ENCODE measurements at regions not wholly inside any gene's neighbourhood (a gene's known extent, or its start where the extent isn't known, plus 50 kb on each side); places are given as distances from the start of the nearest gene placed in this dataset.

DNA sequence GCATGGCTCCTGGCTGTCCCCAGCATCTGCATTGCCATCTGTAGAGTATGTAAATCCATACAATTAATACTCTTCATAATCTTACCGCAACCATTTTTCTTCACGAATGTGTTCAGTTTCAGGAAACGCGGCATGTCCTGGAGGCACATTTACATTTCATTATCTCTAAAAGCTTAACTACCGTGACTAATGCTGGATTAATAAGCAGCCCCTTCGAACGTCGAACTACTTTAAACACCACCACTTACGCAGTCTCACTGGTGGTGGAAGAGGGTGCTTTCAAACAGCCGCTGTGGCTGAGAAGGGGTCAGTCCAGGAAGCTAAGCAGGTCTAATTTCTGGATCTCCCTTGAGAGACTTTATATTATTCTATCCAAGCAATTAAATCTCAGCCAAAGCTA lies 85.6 kb downstream of the C5orf15 start:
- intact Hi-C loops (cut with DNase I): no loop called here

DNA sequence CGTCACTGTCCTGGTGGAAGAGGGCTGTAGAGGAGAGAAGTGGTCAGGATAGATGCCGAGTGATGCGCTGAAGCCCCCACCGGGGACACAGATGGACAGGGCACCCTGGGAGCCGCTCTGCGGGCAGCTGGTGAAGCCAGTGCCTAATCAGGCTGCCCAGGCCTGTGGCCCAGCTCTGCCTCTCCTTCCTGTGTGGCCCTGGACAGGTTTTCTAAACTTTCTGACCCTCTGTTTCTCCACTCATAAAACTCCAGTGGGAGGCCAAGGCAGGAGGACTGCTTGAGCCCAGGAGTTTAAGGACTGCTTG lies 86.1 kb downstream of the C5orf15 start:
- no peak for DNase-seq (ENCODE audit: low spot score)
- intact Hi-C loops (cut with DNase I): no loop called here

More for the DNA sequence above, 85.6 kb downstream of the C5orf15 start:
- DNase-seq (ENCODE audit: low spot score): no peak

DNA sequence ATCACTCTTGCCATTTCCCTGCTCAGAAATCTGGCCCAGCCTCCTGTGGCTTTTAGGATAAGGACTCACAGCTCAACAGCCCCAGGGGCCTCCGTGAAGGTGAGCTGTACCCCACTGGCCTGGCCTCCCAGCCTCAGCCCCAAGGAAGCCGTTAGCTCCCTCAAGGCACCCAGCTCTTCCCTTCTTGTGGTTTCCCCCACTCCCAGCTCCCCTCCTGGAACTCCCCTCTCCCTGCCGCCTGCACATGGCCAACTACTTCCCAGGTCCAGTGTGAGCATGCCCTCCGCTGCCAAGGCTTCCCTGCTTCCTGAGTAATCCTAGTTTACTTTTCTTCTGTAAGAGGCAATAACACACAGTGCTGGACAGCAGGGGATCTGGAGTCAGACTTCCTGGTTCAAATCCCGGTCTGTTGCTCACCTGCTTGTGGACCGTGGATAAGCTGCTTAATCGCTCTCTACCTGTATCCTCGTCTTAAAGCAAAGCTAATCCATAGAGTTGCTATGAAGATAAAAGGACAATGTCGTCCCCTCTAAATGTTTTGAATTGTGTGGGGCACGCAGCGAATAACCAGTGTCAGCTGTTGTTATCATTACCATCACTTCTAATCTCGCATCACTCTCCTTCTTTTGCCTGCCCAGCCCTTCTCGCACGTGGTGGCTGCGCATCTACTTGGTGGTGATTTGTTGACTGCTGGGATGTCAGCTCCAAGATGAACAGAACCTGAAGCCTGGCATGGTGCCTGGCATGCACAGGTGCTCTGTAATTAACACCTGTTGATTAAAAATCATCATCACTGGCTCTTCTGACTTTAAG lies 86.6 kb downstream of the C5orf15 start:
- no peak for DNase-seq (ENCODE audit: low spot score)
- intact Hi-C loops (cut with DNase I): no loop called here

DNA sequence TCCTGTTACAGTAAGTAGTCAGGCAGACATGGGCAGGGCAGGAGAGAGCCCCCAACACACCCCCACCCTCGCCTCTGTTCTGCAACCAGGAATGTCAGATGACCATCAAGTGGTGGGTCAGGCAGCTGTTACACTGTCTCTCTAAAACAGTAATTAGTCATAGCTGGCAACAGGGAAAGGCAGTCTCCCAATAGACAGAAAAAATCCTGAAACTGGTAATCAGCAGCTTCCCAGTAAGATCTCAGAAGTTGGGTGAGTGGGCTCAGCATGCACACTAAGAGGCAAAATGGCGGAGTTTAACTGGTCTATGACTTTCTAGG lies 90.2 kb downstream of the C5orf15 start:
- DNase-seq (ENCODE audit: low spot score): no peak
- intact Hi-C loops (cut with DNase I): no loop called here

DNA sequence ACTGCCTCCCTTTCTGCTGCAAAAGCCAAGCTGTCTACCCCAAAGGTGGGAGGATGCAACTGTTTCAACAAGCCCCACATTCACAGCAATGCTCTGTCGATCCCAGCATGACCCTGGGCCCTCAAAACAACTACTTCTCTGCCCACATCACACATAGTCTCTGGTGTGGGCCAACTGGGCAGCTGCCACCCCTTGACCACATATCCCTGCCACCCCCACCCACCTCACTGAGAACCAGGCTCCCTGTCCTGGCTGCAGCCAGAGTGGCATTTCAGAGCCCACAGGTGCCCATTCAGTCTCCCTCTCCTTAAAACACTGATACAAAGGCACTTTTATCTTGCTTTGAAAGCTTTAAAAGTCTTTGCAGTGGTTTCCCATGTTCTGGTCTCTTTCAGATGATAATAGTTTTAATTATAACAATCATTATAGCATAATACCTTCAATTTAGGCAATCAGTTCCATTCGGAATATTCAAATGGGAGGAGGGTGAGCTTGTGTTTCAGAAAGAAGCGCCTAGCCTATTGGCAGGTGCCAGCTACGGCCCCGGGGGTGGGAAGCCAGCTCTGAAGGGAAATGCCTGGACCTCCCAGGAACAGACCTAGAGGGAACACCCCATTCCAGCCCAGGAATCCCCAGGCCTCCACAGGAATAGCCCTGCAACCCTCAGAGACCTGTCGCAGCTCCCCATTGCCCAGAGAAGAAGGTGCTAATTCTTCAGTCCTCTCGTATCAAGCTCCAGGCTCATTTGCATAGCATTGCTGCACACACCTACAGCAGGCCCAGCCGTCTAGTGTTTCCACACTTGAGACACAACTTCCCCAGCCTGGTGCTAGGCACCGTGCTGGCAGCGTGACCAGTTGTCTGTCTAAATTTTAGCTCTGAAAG lies 90.8 kb downstream of the C5orf15 start:
- intact Hi-C loops (cut with DNase I): no loop called here
- no peak for DNase-seq (ENCODE audit: low spot score)

DNA sequence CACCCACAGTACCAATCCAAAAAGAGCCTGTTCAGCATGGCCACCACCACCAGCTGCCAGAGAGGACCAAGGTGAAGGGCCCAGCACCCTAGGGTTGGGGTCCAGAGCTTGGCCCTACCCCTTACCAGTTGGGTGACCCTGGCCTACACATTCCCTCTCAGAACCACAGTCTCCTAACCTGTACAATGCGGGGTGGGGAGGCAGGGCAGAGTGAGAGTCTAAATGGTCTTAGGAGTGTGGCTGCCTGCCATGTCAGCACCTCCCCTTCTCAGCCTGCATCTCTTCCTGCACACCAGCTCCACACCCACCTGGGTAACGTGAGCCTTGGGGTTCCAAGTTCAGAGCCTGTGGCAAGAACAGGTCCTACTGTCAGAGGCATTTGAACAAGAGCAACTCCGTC lies 92.2 kb downstream of the C5orf15 start:
- intact Hi-C loops (cut with DNase I): no loop called here
- no peak for DNase-seq (ENCODE audit: low spot score)

DNA sequence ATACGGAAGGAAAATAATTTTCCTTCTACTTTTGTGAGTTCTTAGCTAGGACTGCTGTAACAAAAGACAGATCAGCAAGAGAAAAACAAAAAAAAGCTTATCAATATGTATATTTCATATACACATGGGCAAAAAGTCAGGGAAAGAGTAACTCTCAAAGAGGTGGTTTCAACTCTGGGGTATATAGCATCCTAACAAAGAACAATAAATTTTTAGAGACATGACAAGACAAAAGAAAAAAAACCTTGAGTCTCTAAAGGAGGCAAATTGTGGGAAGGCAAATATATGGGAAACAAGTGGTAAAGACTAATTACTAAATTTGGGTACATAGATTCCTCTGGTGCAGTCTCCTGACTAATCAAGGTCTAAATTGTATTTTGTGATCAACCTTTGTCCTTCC lies 93.2 kb downstream of the C5orf15 start:
- no peak for DNase-seq (ENCODE audit: low spot score)
- intact Hi-C loops (cut with DNase I): no loop called here

DNA sequence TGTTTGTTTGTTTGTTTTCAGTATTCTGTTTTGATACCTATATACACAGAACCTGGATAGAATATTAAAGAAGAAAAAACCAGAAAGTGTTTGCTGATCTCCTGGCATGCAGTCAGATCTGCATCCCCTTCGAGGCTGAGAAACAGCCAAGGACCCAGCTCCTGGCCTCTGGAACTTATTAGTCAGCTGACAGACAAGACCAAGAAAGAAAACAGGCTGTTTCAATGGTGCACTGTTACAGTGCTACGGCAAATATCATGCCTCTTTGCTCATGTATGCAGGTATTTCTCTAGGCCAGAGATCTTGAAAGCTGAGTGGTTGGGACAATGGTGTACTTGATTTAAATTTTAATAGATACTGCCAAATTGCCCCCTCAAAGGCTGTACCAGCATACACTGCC lies 95.0 kb downstream of the C5orf15 start:
- intact Hi-C loops (cut with DNase I): no loop called here

DNA sequence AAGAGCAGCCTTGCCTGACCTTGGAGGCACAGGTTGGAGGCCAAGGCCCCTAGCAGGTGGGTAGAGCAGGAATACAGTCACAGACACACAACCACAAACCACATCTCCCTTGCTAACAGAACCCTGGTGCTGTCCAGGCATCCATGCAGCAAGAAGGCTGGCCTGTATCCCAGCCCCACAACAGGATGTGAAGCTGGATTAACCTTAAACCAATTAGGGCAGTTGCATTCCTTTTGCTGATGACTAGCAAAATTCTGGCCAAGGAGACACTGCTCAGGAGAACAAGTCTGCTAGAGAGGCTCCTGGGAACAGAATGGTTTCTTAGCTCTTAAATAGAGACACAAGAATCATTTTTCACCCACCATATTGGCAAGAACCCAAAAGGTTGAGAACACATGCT lies 97.8 kb downstream of the C5orf15 start:
- intact Hi-C loops (cut with DNase I): no loop called here
- DNase-seq (ENCODE audit: low spot score): no peak

More for the DNA sequence above, 95.0 kb downstream of the C5orf15 start:
- no peak for DNase-seq (ENCODE audit: low spot score)

DNA sequence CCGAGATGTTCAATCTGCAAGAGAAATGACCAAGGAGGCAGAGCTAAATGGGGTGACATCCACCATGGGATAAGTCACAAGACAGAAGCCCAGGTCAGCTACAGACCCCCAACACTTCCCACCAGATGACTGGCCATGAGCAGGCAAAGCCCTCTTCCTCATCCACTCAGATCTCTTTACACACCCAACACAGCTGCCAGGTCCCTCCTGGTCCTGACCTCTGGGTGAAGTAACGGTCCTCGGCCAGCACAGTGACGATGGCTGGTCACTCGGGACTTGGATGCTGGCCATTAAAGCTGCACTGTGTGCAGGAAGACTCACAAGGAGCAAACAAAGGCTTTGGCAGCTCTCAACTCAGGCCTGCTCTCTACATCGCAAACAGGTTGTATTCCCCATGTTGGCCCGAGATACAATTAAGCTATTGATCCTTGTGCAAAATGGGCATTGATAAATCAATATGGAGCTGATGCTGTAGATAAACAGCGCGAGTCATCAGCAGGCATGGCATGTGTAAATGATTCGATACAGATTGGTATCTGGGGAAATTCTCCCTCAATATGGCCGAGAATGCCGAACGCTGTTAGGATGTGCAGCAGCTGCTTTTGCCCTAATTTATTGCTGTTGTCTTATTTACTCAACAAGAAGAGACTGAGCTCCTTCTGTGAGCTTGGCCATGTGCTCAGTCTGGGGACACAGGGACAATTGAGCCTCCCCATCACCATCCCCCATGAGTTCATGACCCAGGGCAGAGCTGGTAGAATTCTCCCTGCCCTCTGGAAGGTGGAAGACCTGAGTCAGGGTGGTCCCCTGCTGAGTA lies 98.7 kb downstream of the C5orf15 start:
- intact Hi-C loops (cut with DNase I): loop anchor here (5.0 to 10.0 kb wide), 4 partner anchors 97 to 755 kb away; no protein-coding TSS in a partner anchor
- no peak for DNase-seq (ENCODE audit: low spot score)

DNA sequence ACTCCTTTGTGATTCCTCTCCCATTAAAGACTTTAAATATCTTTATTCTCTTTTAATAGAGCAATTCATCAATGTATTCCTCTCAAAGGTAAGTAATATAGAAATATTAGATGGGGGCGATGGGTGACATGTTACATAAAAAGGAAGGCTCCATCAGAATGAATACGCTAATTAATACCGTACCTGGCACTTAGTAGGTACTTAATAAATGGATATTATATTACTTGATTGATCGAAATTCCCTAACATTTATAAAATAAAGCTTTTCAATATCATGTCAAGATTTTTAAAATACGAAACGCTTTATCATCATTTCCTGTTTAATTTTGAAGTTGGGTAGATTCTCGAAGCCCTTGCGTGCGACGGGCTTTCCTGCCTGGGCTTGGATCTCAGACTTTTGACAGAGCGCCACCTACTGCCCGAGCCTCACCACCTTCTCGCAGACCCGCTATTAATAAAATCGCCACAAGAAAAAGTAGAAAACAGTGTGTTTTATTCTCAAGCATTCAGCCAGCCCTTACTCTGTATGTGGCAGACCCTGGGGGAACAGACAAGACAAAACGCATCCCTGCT lies 99.4 kb downstream of the C5orf15 start:
- intact Hi-C loops (cut with DNase I): loop anchor here (5.0 to 10.0 kb wide), 4 partner anchors 97 to 754 kb away; no protein-coding TSS in a partner anchor

DNA sequence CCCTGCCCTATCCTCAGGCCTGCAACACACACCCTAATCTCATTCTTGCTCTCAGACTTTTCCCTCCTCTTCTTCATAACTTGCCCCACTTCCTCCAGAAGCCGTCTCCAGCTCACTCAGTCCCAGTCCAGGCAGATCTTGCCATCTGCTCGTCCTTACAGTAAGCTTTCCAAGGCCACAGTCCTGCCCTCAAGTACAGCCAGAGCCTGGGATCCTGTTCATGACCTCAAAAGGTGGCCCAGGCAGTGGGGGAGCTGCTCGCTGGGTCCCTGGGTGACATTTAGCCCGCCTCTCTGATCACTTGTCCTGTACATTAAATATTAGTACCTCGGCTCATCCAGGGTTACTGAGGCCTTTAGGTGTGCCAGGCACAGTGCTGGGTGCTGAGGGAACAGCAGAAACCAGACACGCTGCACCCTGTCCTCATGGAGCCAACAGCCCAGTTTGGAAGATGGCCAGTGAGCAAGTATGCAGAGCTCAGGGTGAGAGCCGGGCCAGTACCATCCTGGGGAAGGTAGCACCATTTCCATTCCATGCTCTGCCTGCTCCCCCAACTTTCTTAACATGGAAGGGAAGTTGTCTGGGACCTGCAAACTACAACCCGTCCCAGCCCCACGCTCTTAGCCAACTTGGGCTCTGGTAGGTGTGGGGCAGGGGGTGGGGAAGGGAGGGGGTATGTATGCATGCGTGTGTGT lies 100.4 kb downstream of the C5orf15 start:
- DNase-seq (ENCODE audit: low spot score): no peak
- intact Hi-C loops (cut with DNase I): loop anchor here (5.0 to 10.0 kb wide), 4 partner anchors 96 to 753 kb away; no protein-coding TSS in a partner anchor

More for the DNA sequence above, 99.4 kb downstream of the C5orf15 start:
- no peak for DNase-seq (ENCODE audit: low spot score)

DNA sequence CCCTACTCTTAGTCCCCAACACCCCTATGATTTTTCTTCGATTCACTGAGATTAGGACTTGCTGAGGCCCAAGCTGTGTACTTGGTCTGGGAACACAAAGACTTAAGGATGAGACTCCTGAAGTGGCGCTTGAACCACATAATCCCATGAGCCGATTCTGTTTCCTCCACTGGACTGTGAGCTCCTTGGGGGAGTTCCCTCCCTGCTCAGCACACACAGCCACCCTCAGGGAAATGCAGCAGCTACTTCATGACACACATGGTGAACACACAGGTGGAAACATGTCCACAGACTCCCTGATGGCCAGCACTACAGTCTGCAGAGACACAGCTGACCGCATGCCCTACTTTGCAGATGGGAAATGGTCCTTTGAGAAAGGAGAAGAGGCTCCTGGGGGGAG lies 101.1 kb downstream of the C5orf15 start:
- intact Hi-C loops (cut with DNase I): loop anchor here (5.0 to 10.0 kb wide), 4 partner anchors 95 to 753 kb away; no protein-coding TSS in a partner anchor
- DNase-seq (ENCODE audit: low spot score): no peak

DNA sequence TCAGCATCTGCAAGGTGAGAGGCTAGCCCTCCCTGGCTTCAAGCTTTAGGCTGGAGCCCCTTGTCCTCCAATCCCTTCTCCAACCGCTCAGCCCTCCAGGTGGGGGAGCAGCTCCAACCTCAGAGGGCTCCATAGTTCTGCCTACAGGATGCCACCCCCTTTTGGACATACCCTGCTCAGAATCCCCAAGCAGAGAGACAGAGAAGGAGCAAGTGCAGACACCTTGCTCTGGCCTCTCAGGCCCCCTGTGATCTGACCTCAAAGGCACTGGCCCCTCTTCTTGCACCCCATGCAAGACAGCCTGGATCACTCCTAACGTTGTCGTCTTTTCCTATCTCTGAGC lies 101.6 kb downstream of the C5orf15 start:
- intact Hi-C loops (cut with DNase I): loop anchor here (5.0 to 10.0 kb wide), 4 partner anchors 95 to 752 kb away; no protein-coding TSS in a partner anchor
- DNase-seq (ENCODE audit: low spot score): no peak

DNA sequence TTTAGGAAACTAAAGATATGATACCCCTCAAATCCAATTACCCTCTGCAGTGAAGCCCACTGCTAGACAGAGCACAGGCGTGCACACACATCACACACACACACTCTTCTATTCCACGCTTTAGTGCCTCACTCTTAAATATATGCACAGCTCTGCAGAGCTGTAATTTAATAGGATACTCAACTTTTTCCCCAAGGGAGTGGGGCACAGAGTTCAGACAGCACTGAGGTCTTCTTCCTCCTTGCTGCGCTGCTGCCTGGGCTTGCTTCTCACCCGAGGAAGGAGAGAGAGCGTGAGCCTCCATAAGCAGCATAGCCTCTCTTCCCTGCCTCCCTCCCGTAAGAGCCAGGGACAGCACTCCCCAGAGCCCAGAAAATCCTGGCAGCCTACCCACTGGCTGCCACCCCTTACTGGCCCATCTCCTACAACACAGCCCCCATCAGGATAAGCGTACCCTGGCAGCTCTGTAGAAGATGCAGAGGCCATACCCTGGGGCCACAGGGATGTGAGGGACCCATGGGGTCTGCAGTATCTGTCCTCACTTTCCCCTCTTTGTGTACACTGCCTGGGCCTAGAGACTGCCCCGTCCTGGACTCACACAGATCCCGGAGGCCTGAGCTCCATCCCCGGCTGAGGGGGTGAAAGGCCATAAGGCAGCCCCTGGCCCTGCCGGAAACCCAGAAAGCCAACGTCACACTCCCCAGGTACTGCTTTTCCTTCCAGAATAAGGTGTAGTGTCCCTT lies 102.1 kb downstream of the C5orf15 start:
- intact Hi-C loops (cut with DNase I): loop anchor here (5.0 to 10.0 kb wide), 4 partner anchors 94 to 752 kb away; no protein-coding TSS in a partner anchor
- no peak for DNase-seq (ENCODE audit: low spot score)

DNA sequence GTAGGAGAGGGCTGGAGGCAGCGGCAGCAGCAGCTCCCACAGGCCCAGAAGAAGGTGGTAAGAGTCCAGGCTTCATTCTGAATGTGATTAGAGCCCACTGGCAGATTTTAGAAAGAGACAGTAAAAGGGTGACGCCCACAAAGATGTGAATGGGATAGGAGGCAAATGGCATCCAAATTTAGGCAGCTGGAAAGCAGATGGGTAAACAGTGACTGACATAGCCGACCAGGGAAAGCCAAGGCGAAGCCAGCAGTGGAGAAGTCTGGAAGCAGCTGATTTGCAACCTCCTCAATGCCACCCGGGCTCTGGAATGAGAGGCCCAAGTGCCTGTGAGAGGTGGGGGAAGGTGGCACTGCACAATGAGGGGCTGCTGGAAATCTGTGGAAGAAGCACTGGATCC lies 103.3 kb downstream of the C5orf15 start:
- intact Hi-C loops (cut with DNase I): loop anchor here (5.0 to 10.0 kb wide), 4 partner anchors 93 to 750 kb away; no protein-coding TSS in a partner anchor
- DNase-seq (ENCODE audit: low spot score): no peak

DNA sequence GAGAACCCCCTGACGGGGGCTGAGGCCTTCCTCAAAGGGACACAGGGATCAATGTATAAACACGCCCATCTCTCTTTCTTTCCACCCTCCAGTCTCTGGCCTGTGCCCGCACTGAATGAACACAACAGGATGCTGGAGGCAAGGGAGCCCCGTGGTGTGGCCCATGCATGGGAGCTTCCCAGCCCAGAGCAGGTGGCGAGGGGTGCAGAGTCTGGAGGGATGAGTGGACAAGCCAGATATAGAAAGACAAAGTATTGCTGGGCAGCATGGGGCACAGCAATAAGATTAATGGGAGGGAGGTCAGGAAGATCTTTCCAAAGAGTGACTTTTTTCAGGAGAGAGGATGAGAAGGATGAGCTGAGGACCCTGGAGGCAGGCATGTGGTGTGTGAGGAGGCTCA lies 103.7 kb downstream of the C5orf15 start:
- intact Hi-C loops (cut with DNase I): loop anchor here (5.0 to 10.0 kb wide), 4 partner anchors 92 to 750 kb away; no protein-coding TSS in a partner anchor
- DNase-seq (ENCODE audit: low spot score): no peak

Measured in cardiac septum (tissue), 1 donor.